Testis (tissue), 2 donors: ENCODE measurements at regions not wholly inside any gene's neighbourhood (a gene's known extent, or its start where the extent isn't known, plus 50 kb on each side); places are given as distances from the start of the nearest gene placed in this dataset.

Experiments
- POLR2A ChIP-seq: fragments of 450-650 bp; IDR thresholded peaks from one replicate; pipeline ENCODE4 v1.6.1; 2017; ENCODE audit warnings: antibody characterized with exemption, mild to moderate bottlenecking, moderate library complexity
- TF ChIP-seq, protein P1 (sequence below), 3 experiments: fragments of 450-650 bp in 2 of 3; fragments of 200-600 bp in 1 of 3; sonication (generic) in 1 of 3; IDR thresholded peaks; one replicate each; pipeline ENCODE4 v1.5.1; 2016 to 2019; ENCODE audit warnings: antibody characterized with exemption in 3 of 3, mild to moderate bottlenecking in 2 of 3, moderate library complexity in 1 of 3

DNA sequence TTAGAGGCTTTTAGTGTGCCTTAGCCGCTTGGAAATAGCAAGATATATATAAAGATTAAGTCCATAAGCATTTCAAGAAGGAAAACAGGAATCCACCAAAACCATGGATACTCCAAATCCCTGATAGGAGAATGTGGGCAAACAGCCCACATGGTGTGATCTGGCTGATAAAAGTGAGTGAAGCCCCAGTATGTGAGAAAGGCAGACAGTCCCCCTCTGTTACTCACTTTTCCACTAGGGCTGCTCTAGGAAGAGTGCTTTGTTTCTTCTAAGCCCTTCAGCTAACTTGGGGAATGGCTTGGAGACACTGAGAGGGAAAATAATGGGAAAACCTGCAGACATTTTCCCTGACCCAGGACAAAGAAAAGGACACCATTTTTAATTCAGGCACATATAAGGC is 802.3 kb upstream of the PRR20A start:
- TF ChIP-seq, protein P1, sequence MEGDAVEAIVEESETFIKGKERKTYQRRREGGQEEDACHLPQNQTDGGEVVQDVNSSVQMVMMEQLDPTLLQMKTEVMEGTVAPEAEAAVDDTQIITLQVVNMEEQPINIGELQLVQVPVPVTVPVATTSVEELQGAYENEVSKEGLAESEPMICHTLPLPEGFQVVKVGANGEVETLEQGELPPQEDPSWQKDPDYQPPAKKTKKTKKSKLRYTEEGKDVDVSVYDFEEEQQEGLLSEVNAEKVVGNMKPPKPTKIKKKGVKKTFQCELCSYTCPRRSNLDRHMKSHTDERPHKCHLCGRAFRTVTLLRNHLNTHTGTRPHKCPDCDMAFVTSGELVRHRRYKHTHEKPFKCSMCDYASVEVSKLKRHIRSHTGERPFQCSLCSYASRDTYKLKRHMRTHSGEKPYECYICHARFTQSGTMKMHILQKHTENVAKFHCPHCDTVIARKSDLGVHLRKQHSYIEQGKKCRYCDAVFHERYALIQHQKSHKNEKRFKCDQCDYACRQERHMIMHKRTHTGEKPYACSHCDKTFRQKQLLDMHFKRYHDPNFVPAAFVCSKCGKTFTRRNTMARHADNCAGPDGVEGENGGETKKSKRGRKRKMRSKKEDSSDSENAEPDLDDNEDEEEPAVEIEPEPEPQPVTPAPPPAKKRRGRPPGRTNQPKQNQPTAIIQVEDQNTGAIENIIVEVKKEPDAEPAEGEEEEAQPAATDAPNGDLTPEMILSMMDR (IDR thresholded peaks at IDR 0.05) = no peak
- no peak for TF ChIP-seq POLR2A
